SU-DHL-6 (cell line): ENCODE measurements at regions not wholly inside any gene's neighbourhood (a gene's known extent, or its start where the extent isn't known, plus 50 kb on each side); places are given as distances from the start of the nearest gene placed in this dataset.

ENCODE experiments used
- EZH2phosphoT487 ChIP-seq: fragments of 200-600 bp; sonication (generic), shearing (Covaris generic); conservative IDR thresholded peaks from 2 replicates; pipeline ENCODE4 v1.6.1; 2018; ENCODE audit warnings: mild to moderate bottlenecking, antibody characterized with exemption, low read length, moderate library complexity, mixed read lengths
- TF ChIP-seq, protein P1 (sequence below): fragments of 200-600 bp; sonication (generic); IDR thresholded peaks from one replicate; pipeline ENCODE4 v1.5.1; 2017; ENCODE audit warnings: antibody characterized with exemption, mild to moderate bottlenecking, low read length, moderate library complexity; ENCODE audit not compliant: insufficient read depth, poor library complexity, severe bottlenecking

DNA sequence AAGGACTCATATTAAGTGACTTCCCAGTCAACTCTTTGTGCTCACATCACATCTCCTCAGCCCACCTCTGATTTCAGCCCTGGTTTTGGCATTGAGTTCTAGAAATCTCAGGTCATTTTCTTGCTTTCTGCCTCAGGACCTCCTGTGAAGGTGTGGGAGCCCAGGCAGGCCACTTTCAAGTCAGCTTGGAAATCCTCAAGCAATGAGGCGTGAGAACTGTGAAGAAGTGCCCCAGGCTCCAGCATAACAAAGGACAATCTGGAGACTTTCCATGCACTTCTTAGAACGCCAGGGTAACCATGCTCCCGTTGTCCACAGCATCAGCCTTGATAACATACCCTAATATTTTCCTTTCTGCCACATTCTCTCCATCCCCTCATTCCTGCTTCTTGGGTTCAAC, 131.2 kb upstream of the MAP3K1 start:
- TF ChIP-seq, protein P1, sequence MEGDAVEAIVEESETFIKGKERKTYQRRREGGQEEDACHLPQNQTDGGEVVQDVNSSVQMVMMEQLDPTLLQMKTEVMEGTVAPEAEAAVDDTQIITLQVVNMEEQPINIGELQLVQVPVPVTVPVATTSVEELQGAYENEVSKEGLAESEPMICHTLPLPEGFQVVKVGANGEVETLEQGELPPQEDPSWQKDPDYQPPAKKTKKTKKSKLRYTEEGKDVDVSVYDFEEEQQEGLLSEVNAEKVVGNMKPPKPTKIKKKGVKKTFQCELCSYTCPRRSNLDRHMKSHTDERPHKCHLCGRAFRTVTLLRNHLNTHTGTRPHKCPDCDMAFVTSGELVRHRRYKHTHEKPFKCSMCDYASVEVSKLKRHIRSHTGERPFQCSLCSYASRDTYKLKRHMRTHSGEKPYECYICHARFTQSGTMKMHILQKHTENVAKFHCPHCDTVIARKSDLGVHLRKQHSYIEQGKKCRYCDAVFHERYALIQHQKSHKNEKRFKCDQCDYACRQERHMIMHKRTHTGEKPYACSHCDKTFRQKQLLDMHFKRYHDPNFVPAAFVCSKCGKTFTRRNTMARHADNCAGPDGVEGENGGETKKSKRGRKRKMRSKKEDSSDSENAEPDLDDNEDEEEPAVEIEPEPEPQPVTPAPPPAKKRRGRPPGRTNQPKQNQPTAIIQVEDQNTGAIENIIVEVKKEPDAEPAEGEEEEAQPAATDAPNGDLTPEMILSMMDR: no peak
- no peak for TF ChIP-seq EZH2phosphoT487
